Liver (tissue), 8 donors: ENCODE measurements at regions not wholly inside any gene's neighbourhood (a gene's known extent, or its start where the extent isn't known, plus 50 kb on each side); places are given as distances from the start of the nearest gene placed in this dataset.

Source experiments
- DNase-seq: peaks from one replicate; pipeline ENCODE4 v3.0.0-alpha.2; 2017; ENCODE audit warnings: low spot score
- H3K27ac ChIP-seq, 2 donors: one replicate each; pipeline ENCODE4 v1.7.0; 2013; ENCODE audit warnings: inconsistent platforms in 2 of 2, low read length in 2 of 2, control low read depth in 1 of 2, low read depth in 1 of 2, mild to moderate bottlenecking in 1 of 2
- H3K27me3 ChIP-seq, 4 donors: one replicate each; pipeline versions ENCODE4 v1.6.1 to v1.7.0; 2013; ENCODE audit warnings: low read length in 3 of 4, inconsistent platforms in 1 of 4, mild to moderate bottlenecking in 1 of 4, moderate library complexity in 1 of 4; ENCODE audit not compliant: control insufficient read depth in 4 of 4, insufficient read depth in 4 of 4
- H3K36me3 ChIP-seq, 4 donors: one replicate each; pipeline versions ENCODE4 v1.6.1 to v1.7.0; 2013; ENCODE audit warnings: low read length in 3 of 4, mild to moderate bottlenecking in 3 of 4, low read depth in 1 of 4, moderate library complexity in 1 of 4; ENCODE audit not compliant: control insufficient read depth in 4 of 4, insufficient read depth in 3 of 4
- H3K4me1 ChIP-seq, 4 donors: one replicate each; pipeline versions ENCODE4 v1.6.1 to v1.7.0; 2013; ENCODE audit warnings: low read length in 3 of 4, mild to moderate bottlenecking in 3 of 4, moderate library complexity in 1 of 4; ENCODE audit not compliant: control insufficient read depth in 4 of 4, insufficient read depth in 4 of 4
- H3K4me3 ChIP-seq, 3 donors: one replicate each; pipeline versions ENCODE4 v1.6.1 to v1.7.0; 2013; ENCODE audit warnings: low read length in 3 of 3, control low read depth in 1 of 3, low read depth in 1 of 3, mild to moderate bottlenecking in 1 of 3
- H3K9ac ChIP-seq, 2 donors: one replicate each; pipeline ENCODE4 v1.7.0; 2013; ENCODE audit warnings: low read length in 2 of 2, mild to moderate bottlenecking in 2 of 2, moderate library complexity in 2 of 2, control low read depth in 1 of 2, low read depth in 1 of 2
- H3K9me3 ChIP-seq, 4 donors: one replicate each; pipeline versions ENCODE4 v1.6.1 to v1.7.0; 2013; ENCODE audit warnings: low read length in 3 of 4; ENCODE audit not compliant: control insufficient read depth in 4 of 4
- CTCF ChIP-seq: fragments of 150-350 bp; IDR thresholded peaks from 2 replicates; pipeline ENCODE4 v1.5.1; 2017; ENCODE audit warnings: improper control_type of control experiment, low read depth, low read length; ENCODE audit not compliant: missing input control
- EGR1 ChIP-seq, 2 donors: IDR thresholded peaks; 2 replicates each; pipeline ENCODE4 v1.6.1; 2016 to 2018; ENCODE audit warnings: antibody characterized with exemption in 2 of 2, low read depth in 2 of 2
- FOXA1 ChIP-seq: IDR thresholded peaks from 2 replicates; pipeline ENCODE4 v1.6.1; 2016; ENCODE audit warnings: antibody characterized with exemption
- FOXA2 ChIP-seq: IDR thresholded peaks from 2 replicates; pipeline ENCODE4 v1.6.1; 2016; ENCODE audit warnings: antibody characterized with exemption
- GABPA ChIP-seq, 2 donors: IDR thresholded peaks in 1 of 2; conservative IDR thresholded peaks in 1 of 2; 2 replicates each; pipeline ENCODE4 v1.6.1; 2016; ENCODE audit warnings: antibody characterized with exemption in 2 of 2, mild to moderate bottlenecking in 1 of 2, moderate library complexity in 1 of 2
- HNF4A ChIP-seq, 2 donors: conservative IDR thresholded peaks; 2 replicates each; pipeline ENCODE4 v1.6.1; 2016; ENCODE audit warnings: antibody characterized with exemption in 2 of 2, mild to moderate bottlenecking in 2 of 2
- HNF4G ChIP-seq: IDR thresholded peaks from 2 replicates; pipeline ENCODE4 v1.6.1; 2016; ENCODE audit warnings: antibody characterized with exemption
- MAX ChIP-seq: IDR thresholded peaks from 2 replicates; pipeline ENCODE4 v1.6.1; 2016; ENCODE audit warnings: antibody characterized with exemption
- NR2F2 ChIP-seq: IDR thresholded peaks from 2 replicates; pipeline ENCODE4 v1.6.1; 2016; ENCODE audit warnings: antibody characterized with exemption
- RAD21 ChIP-seq, 2 donors: IDR thresholded peaks; 2 replicates each; pipeline ENCODE4 v1.6.1; 2016; ENCODE audit warnings: antibody characterized with exemption in 2 of 2, mild to moderate bottlenecking in 2 of 2
- REST ChIP-seq: IDR thresholded peaks from 2 replicates; pipeline ENCODE4 v1.6.1; 2016; ENCODE audit warnings: antibody characterized with exemption, mild to moderate bottlenecking
- SP1 ChIP-seq: IDR thresholded peaks from 2 replicates; pipeline ENCODE4 v1.6.1; 2018; ENCODE audit warnings: antibody characterized with exemption, mild to moderate bottlenecking
- TAF1 ChIP-seq: conservative IDR thresholded peaks from 2 replicates; pipeline ENCODE4 v1.6.1; 2016; ENCODE audit warnings: antibody characterized with exemption, mild to moderate bottlenecking
- YY1 ChIP-seq: IDR thresholded peaks from 2 replicates; pipeline ENCODE4 v1.6.1; 2016; ENCODE audit warnings: antibody characterized with exemption, mild to moderate bottlenecking
- ZBTB33 ChIP-seq: IDR thresholded peaks from 2 replicates; pipeline ENCODE4 v1.6.1; 2016; ENCODE audit warnings: antibody characterized with exemption
- WGBS: extraction: QIAGEN DNeasy Blood & Tissue Kit; methylation state at CpG from one replicate; pipeline ENCODE4 v1.1.7; 2013; 5-methylcytosine and 5-hydroxymethylcytosine counted together
- donor health status: healthy.
- donor health status: healthy.
- donor health status: healthy.
- donor health status: healthy.
- donor health status: healthy.

- TF ChIP-seq YY1 (no peak), MAX (no peak), REST (no peak), NR2F2 (no peak), HNF4A (conservative IDR thresholded peaks at IDR 0.05) (no peak), FOXA1 (no peak), RAD21 (IDR thresholded peaks at IDR 0.05) (no peak), CTCF (no peak), EGR1 (IDR thresholded peaks at IDR 0.05; ENCODE audit: low read depth in 2 of 2) (no peak), FOXA2 (no peak), HNF4G (no peak), ZBTB33 (no peak)
- no peak overlapping the region for H3K27ac ChIP-seq
- H3K9me3 ChIP-seq, result no peaks in the 10 kb centered on the region
- DNase-seq, result no peak
- H3K36me3 ChIP-seq, result no peaks in the 10 kb centered on the region
- H3K27me3 ChIP-seq, result peaks cover 0 to 2% (median 0%) of the 10 kb centered on the region in 4 donors
- H3K9ac ChIP-seq, result no peak overlapping the region
- 47% methylated on average over 11 of the region's 11 CpGs for WGBS
- H3K4me3 ChIP-seq, result no peak overlapping the region
- H3K4me1 ChIP-seq, result no peaks in the 10 kb centered on the region
Observed at GRCh38 chr16:86100205-86101136, 201.5 kb downstream of the IRF8 start.

GRCh38 chr16:86101137-86101896, 202.4 kb downstream of the IRF8 start:
- Histone ChIP-seq H3K27ac (no peak overlapping the region), H3K36me3 (no peaks in the 10 kb centered on the region), H3K4me3 (no peak overlapping the region), H3K9me3 (peaks cover 0 to 2% (median under 1%) of the 10 kb centered on the region in 4 donors), H3K27me3 (peaks cover 0 to 4% (median 0%) of the 10 kb centered on the region in 4 donors), H3K4me1 (no peaks in the 10 kb centered on the region), H3K9ac (no peak overlapping the region)
- WGBS, result 81% methylated on average over 20 of the region's 20 CpGs
- DNase-seq, result no peak
- no peak for TF ChIP-seq HNF4G
- TF ChIP-seq TAF1, result no peak
- TF ChIP-seq GABPA (IDR thresholded peaks at IDR 0.05 in 1 of 2, conservative IDR thresholded peaks at IDR 0.05 in 1 of 2), result no peak
- no peak for TF ChIP-seq CTCF
- no peak for TF ChIP-seq SP1
- no peak for TF ChIP-seq YY1
- TF ChIP-seq FOXA1, result no peak
- TF ChIP-seq REST, result no peak
- TF ChIP-seq NR2F2, result no peak
